ENCODE measurements at regions not wholly inside any gene's neighbourhood (a gene's known extent, or its start where the extent isn't known, plus 50 kb on each side); places are given as distances from the start of the nearest gene placed in this dataset.

GRCh38 chr13:59211606-59212005, 952.1 kb downstream of the DIAPH3 start:
- no TSS peak for BruUV-seq (replicated peaks)
- CTCF ChIA-PET, result no interaction called here
- H3K36me3 Mint-ChIP-seq (ENCODE audit: insufficient read depth, unreplicated experiment), result no peaks in the 10 kb centered on the region

GRCh38 chr13:59229401-59229800, 934.3 kb downstream of the DIAPH3 start:
- H3K36me3 Mint-ChIP-seq (ENCODE audit: insufficient read depth, unreplicated experiment), result no peaks in the 10 kb centered on the region
- no peaks in the 10 kb centered on the region for H3K9me3 Mint-ChIP-seq (ENCODE audit: low read depth, unreplicated experiment)
- H3K4me1 Mint-ChIP-seq (ENCODE audit: low read depth, unreplicated experiment), result no peaks in the 10 kb centered on the region
- CTCF ChIA-PET, result no interaction called here
- intact Hi-C loops (cut with micrococcal nuclease; ENCODE audit: unreplicated experiment), result no loop called here
- no peaks in the 10 kb centered on the region for H3K27me3 Mint-ChIP-seq (ENCODE audit: unreplicated experiment)
- no peak overlapping the region for H3K4me3 Mint-ChIP-seq (ENCODE audit: low read depth, unreplicated experiment)
- no peak for DNase-seq
- no peak for TF ChIP-seq CTCF (IDR thresholded peaks at IDR 0.05; ENCODE audit: unreplicated experiment)
- H3K27ac Mint-ChIP-seq (ENCODE audit: unreplicated experiment), result no peak overlapping the region
- BruUV-seq (replicated peaks), result no TSS peak

More at GRCh38 chr13:59211606-59212005, 952.1 kb downstream of the DIAPH3 start:
- Mint-ChIP-seq H3K4me3 (ENCODE audit: low read depth, unreplicated experiment) (no peak overlapping the region), H3K9me3 (ENCODE audit: low read depth, unreplicated experiment) (no peaks in the 10 kb centered on the region), H3K27ac (ENCODE audit: unreplicated experiment) (no peak overlapping the region), H3K27me3 (ENCODE audit: unreplicated experiment) (no peaks in the 10 kb centered on the region), H3K4me1 (ENCODE audit: low read depth, unreplicated experiment) (no peaks in the 10 kb centered on the region)
- no peak for DNase-seq
- intact Hi-C loops (cut with micrococcal nuclease; ENCODE audit: unreplicated experiment), result no loop called here
- TF ChIP-seq CTCF (IDR thresholded peaks at IDR 0.05; ENCODE audit: unreplicated experiment), result no peak

- intact Hi-C loops (cut with micrococcal nuclease; ENCODE audit: unreplicated experiment), result no loop called here
- Mint-ChIP-seq H3K27ac (ENCODE audit: unreplicated experiment) (no peak overlapping the region), H3K4me1 (ENCODE audit: low read depth, unreplicated experiment) (no peaks in the 10 kb centered on the region), H3K27me3 (ENCODE audit: unreplicated experiment) (no peaks in the 10 kb centered on the region), H3K9me3 (ENCODE audit: low read depth, unreplicated experiment) (no peaks in the 10 kb centered on the region), H3K4me3 (ENCODE audit: low read depth, unreplicated experiment) (no peak overlapping the region), H3K36me3 (ENCODE audit: insufficient read depth, unreplicated experiment) (no peaks in the 10 kb centered on the region)
- BruUV-seq (replicated peaks), result no TSS peak
- DNase-seq, result no peak
- no peak for TF ChIP-seq CTCF (IDR thresholded peaks at IDR 0.05; ENCODE audit: unreplicated experiment)
- CTCF ChIA-PET, result no interaction called here
Observed at GRCh38 chr13:59229861-59230260, 933.9 kb downstream of the DIAPH3 start.

- Mint-ChIP-seq H3K27me3 (ENCODE audit: unreplicated experiment) (no peaks in the 10 kb centered on the region), H3K9me3 (ENCODE audit: low read depth, unreplicated experiment) (no peaks in the 10 kb centered on the region), H3K27ac (ENCODE audit: unreplicated experiment) (no peak overlapping the region), H3K4me3 (ENCODE audit: low read depth, unreplicated experiment) (no peak overlapping the region), H3K36me3 (ENCODE audit: insufficient read depth, unreplicated experiment) (no peaks in the 10 kb centered on the region), H3K4me1 (ENCODE audit: low read depth, unreplicated experiment) (no peaks in the 10 kb centered on the region)
- intact Hi-C loops (cut with micrococcal nuclease; ENCODE audit: unreplicated experiment), result no loop called here
- BruUV-seq (replicated peaks), result no TSS peak
- CTCF ChIA-PET, result no interaction called here
- no peak for DNase-seq
- no peak for TF ChIP-seq CTCF (IDR thresholded peaks at IDR 0.05; ENCODE audit: unreplicated experiment)
Observed at GRCh38 chr13:59230484-59231264, 933.1 kb downstream of the DIAPH3 start.
